ENCODE measurements at regions not wholly inside any gene's neighbourhood (a gene's known extent, or its start where the extent isn't known, plus 50 kb on each side); places are given as distances from the start of the nearest gene placed in this dataset.

DNA sequence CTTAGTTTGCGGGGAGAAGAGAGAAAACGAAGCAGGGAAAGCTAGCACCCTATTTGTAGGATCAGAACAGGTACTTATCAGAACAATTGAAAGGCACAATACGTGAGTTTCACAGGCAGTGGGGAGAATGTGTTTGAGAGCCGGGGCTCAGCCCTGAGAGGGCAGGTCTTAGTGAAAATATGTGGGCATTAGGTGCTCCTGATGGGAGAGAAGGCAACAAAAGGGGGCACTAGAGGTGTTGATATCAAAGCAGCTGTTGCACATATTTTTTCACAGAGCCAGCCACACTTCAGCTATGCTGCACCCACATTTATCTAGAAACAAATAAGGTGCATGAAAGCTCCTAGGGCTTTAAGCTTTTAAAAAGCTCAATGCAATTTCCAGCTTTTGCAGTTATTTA, 99.7 kb upstream of the MAN2A1 start:
- TF ChIP-seq POLR2A (IDR thresholded peaks at IDR 0.05; ENCODE audit: low read depth, low read length): no peak
- no peak for TF ChIP-seq POLR2AphosphoS5 (IDR thresholded peaks at IDR 0.05; ENCODE audit: low read depth, low read length)
